HG02885 (cell line): ENCODE measurements at regions not wholly inside any gene's neighbourhood (a gene's known extent, or its start where the extent isn't known, plus 50 kb on each side); places are given as distances from the start of the nearest gene placed in this dataset.

Experiments used
- ATAC-seq: cut with Tn5 transposase; IDR thresholded peaks from one replicate; pipeline ENCODE4 v1.9.1; 2021; ENCODE audit warnings: mild to moderate bottlenecking; ENCODE audit not compliant: unreplicated experiment, poor library complexity

DNA sequence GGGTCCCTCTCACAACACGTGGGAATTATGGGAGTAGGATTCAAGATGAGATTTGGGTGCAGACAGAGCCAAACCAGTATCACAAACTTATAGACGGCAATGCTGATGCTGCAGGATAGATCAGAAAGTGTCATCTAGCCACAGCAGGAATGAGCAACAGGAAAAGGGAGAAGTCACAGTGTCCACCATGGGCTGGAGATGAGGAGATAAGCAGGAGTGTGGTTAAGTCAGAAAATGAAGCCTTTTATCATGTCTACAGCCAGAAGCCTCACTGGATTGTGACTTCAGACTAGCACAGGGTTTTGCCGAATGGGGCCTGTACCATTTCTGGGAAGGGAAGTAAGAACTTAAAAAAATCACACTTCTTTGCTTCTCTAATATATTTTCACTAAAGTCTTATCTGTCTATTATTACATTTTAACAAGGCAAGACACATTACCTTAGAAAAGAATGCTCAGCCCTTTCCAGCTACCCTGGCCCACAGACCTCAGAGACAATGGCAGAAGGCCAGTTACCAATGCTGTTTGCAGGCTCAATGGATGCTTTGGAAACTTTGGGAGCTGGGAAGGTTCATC, 490.2 kb upstream of the SALL1 start:
- ATAC-seq, result no peak

DNA sequence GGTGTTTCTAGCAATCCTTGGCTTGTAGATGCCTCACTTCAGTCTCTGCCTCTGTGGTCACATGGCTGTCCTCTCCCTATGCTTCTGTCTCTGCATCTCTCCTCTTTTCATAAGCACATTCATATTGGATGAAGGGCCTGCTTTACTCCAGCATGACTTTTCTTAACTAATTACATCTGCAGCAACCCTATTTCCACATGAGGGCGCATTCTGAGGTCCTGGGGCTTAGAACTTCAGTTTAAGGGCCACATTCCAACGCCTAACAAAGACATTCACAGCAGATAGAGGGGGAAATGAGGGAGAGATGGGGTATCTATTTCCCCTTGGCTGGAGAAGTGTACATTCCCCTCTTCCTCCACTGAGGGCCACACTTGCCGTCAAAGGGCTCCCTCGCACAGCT, 489.1 kb upstream of the SALL1 start:
- ATAC-seq, result no peak

DNA sequence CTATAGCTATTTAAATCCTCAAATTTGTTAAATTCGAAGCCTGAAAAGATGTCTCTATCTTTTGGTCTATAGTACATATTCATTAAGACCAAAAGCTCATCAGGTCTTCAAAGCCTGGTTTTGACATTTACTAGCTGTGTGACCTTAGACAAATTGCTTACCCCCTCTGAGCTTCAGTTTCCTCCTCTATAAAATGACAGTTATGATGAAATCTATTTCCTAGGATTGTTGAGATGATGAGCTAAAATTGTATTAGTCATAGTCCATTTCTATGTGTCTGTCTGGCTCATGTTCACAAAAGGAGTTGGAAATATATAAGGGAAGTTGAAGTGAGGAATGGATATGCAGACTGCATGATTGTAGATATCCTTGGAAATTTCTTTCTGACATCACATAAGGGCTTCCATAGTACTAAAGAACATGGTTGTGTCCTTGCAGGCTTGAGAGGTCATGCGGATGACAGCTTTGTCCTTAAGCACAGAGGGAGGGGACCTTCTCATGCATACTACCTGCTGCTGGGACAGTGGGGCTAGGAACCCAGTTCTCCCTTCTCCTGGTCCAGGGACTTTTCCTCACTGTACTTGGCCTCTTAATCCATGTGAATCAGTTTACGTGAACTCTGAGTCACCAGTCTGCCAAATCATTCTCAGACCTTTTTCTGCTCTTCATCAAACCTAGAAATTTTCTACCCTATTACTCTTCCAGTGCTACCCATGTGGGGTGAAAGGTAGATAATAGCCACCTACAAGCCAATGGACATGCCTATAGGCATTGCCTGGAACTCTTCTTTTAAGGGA, 487.5 kb upstream of the SALL1 start:
- ATAC-seq, result no peak

DNA sequence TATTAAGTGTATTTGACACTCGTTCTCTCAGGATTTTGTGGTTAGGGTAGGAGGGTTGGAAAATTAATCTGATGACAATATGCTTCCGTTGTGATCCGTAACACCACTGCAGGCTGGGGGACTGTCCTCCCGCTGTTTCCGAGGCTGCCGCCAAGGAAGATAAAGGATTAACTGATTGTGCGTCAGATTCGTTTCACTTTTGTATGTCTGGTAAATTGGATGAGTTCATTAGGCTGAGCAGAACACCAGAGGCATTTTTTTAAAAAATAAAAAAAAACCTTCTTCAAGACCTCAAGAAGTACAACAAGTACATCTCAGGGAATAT, 486.7 kb upstream of the SALL1 start:
- no peak for ATAC-seq

DNA sequence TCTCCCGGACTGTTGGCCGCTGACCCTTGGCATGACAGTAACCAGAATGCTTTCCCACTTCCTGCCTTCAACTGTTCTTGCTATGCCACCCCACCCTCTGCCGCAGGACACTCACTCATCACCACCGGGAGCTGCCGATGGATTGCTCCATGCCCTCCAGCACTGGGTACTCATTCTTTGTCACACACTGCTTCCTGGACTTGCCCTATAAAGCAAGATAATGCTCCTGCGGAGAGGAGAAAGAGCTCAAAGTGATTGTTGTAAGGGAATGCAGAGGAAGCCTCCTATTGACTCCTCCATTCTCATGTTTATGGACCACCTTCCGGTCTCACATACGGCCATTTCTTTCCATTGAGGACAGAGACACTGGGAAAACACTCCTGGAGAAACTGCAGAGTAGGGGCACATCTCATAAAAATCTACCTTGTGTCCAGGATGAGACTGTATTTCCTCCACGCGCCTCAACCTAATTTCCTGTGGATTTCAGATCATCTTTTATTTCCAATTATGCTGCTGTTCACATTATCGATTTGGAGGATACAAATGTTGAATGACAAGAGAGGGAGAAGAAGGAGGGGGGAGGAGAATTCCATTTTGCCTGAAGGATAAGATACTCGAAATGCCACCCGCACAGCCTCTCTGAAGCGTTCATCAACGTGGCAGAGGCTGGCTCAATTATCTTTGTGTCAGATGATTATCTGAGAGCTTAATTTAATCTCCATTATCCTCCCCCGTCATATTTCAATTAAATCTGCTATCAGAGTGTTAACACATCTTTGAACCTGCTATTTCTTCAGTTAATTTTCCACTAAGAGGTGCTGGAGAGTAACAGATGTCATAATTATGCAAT, 486.1 kb upstream of the SALL1 start:
- no peak for ATAC-seq

DNA sequence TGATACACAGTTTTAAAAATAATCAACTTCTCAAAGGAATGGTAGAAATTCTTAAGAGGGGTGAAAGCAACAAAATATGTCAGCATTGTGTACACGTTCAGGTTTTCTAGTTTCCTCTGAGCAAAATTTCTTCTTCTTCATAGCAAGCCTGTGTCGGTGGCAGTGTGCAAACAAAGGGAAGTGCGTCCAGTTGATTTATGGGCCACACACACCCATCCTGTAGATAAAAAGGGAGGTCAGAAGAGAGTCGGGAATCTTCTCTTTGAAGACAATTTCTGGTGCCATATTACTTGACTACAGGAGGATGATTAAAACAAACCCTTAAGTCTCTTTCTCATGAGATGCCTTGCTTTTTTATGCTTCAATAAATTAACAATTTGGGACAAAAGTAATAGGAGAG, 484.1 kb upstream of the SALL1 start:
- no peak for ATAC-seq

DNA sequence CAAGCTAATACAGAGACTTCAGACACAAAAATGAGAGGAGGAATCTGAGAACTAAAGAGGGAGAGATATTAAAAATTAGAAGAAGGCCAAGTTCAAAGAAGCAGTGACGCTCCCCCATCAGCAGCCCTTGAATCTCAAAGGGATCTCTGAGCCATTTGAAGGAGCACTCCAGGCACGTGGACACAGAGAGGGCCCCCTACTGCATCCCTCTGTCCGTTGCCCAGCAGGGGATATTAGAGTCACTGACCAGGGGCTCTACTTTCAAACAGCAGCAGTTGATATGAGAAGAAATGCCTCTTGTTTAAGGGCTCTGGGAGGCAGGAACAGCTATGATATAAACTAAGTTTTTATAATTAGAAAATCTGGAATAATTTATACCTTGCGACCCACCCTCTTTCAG, 479.0 kb upstream of the SALL1 start:
- no peak for ATAC-seq

DNA sequence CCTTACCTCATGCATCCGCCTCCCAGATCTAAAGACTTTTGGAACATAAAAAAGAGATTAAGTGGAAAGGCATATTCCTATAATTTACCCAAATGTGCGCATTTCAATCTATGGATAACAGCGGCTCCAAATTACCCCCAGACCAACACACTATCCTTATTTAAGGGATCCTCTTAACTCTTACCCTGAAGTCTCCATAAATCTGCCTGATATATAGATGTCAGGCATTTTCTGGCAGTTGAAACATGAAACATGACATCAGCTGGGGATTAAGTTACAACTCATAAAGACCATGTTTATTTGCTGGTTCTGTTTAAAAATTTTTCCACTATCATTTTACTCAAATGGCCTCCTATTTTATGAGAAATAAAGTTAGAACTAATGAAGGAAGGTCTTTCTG, 478.5 kb upstream of the SALL1 start:
- no peak for ATAC-seq

DNA sequence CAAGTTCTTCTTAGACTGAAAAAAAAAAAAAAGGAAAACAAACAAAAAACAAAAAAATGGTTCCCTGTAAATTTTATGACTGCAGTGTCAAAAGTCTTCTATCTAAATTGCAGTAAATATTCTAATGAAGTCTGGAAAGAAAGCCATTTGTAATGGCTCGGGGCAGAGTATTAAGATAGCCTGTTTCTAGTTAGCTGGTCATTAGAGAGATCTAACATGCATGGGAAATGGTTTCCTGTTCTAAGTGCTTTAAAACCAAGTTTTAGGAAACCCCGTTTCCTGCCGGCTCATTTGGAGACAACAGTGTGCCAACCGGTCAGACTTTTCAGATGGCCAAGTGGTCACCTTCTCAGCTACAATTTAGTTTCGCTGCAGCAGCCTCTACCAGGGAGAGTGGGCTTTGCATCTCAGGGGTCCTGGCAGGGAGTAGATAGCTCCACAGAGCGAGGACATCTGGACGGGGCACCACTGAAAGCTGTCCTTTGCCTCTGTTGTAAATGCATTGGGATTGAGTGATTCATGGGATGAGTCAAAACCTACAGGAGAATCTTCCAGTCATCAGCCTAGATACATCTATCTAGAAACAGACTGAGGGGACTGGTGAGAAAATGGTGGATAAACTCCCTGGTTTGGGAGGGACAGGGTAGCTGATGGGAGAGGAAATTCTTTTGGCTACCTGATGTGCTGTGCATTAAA, 473.2 kb upstream of the SALL1 start:
- ATAC-seq, result no peak

DNA sequence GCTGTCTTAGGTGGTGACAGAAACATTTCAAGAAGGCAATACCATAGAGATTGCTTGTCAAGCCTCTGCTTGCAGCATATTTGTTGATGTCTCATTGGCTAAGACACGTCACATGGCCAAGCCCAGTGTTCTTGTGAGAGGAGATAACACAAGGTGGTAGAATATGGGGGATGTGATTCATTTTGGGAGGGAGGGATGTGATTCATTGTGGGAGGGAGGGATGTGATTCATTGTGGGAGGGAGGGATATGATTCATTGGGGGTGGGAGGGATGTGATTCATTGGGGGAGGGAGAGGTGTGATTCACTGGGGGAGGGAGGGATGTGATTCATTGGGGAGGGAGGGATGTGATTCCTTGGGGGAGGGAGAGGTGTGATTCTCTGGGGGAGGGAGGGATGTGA, 470.5 kb upstream of the SALL1 start:
- no peak for ATAC-seq

DNA sequence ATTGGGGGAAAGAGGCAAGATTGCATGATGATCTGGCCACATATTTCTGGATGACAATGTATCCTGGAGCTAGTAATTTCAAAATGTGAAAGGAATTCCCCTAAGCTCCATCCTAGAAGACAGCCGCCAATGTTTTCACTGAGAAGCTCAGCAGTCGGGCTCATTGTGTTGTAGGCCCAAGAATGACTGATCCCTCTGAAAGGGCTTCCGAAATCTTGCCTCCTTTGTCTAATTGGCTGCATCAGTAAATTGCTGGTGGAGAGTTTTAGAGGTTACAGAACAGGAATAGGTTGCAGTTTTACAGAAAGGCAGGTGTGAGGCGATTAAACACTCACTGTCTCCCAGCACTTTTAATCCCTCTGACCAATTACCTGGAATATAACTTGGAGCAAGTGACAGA, 464.1 kb upstream of the SALL1 start:
- no peak for ATAC-seq

DNA sequence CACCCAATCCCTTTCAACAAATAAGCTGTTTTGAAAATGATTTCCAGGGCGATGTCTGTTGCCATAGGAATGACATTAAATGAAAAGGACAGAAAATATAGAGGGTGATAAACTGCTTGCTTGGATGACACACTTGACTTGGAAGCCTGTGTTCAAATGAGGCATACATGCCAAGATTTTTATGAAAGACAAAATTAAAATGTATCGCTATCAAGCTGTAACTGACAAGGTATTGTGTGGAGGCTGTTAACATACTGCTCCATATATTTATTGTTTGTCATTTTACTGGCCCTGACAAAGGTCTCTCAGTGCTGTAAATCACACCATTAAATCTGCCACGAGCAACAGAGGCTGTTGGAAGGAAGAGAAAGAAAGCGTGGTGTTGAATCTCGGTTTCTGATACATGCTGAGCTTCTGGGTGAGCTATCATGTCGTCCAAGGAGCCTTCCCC, 456.2 kb upstream of the SALL1 start:
- no peak for ATAC-seq

DNA sequence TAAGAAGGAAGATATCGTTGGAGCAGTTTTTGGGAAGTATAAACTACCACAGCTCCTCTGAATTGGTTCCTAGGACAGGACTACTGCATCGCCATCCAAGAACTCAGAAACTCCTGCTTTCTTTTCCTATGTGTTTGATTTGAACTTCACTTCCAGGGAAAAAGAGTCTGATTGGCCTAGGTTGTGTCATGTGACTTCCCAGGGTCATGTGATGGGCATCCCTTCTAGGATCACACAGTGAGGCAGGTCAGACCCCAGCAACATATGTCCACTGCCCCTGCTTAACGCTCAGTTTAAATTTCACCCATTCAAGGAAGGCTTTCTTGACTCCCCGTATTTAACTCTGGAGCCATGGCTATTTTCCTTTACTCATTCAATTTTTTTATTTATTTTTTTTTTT, 445.2 kb upstream of the SALL1 start:
- ATAC-seq, result no peak

DNA sequence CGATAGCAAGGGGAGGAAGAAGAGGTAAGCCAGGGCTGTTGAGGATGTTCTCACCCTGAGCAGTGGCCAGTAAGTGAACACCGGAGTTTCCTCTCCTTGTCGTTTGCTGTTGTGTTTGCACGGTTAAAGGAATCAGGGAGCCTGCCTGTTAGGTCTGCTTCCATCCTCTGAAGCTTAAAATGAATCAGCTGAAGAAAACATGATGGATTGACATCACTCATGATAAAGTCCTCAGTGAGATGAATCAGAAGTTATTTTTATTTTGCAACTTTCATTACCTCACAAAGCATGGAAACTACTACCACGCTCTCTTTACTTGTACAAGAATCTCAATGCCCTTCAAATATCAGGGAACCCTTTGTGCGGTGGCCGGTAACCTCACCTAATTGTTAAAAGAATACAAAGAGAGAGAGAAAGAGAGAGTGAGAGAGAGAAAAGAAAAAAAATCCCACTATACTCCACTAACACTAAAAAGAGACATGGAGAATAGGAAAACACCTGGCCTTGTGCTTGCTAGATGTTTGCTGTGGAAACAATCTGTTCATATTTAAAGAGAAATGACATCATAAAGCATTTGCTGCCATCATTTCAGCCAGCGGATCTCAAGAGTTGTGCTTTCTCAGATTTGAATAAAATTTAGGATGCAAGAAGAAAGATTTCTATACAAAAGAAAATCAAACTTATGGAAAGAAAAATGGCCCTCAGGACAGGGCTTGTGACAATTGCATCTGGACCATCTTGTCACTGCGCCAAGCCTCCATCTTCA, 441.6 kb upstream of the SALL1 start:
- no peak for ATAC-seq

DNA sequence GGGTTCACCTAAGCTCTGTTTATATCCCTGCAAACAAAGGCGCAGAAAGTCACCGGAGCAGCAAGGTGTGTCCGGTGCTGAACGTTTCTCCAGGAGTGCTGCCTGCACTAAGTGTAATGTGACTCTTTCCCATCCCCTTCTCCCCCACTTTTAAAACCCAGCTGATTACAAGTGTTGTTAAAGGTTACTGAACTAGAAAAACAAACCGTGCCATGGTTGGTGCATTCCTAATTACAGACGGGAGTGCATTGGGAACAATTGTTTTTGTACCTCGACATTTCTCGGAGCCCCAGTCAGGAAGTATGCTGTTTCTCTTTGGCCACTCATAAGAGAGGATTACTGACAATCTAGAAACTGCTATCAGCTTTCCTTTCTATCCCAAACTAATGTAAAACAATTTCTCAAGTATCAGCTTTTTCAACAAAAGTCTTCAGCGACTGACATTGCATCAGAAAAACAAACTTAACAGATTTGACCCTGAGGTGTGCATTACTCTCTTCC, 441.0 kb upstream of the SALL1 start:
- no peak for ATAC-seq

DNA sequence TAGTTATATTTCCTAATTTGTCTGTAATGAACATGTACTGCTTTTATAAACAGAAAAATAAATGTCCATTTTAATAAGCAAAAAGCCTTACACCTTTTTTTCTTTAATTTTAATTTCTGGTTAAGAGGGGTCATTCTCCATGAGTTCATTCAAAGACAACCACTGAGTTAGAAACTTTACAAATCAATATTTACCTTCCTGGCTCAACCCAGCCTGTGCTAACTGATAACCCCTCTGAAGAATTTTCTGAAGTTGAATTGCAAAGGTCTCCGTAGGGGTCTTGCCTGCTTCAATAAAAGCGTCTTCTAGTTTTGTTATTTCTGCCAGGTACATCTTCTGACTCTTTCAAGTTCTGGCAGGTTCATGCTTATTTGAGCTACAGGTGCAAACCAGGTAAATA, 440.4 kb upstream of the SALL1 start:
- ATAC-seq, result no peak

DNA sequence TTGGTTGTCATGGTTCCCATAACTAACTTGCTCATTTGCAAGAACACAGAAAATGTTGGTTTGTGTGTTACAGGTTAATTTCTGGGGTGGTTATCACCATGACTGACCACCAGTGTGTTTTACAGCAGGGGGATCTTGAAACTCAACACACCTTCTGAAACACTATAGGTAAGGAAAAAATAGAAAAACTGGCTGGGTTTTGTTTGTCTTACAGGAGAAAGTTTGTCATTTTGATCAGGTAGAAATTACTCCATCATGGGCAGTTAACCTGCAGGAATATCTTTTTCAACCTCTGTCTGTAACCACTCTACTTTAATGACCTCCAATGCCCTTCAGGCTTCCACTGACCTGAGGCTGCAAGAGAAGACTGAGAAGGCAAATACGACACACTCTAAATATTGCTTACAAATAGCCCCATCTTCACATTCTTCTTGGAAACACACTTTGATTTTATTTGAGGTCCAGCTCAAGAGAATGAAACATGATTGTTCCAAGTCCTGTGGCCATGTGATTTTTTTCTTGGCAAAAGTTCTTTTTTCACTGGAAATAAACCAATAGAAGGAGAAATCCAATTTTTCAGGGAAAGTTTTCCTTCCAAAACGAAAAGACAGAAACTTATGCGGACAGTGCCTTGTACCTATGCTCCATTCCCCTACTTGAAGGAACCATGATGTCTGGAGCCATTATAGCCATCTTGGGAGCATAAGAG, 428.7 kb upstream of the SALL1 start:
- no peak for ATAC-seq

DNA sequence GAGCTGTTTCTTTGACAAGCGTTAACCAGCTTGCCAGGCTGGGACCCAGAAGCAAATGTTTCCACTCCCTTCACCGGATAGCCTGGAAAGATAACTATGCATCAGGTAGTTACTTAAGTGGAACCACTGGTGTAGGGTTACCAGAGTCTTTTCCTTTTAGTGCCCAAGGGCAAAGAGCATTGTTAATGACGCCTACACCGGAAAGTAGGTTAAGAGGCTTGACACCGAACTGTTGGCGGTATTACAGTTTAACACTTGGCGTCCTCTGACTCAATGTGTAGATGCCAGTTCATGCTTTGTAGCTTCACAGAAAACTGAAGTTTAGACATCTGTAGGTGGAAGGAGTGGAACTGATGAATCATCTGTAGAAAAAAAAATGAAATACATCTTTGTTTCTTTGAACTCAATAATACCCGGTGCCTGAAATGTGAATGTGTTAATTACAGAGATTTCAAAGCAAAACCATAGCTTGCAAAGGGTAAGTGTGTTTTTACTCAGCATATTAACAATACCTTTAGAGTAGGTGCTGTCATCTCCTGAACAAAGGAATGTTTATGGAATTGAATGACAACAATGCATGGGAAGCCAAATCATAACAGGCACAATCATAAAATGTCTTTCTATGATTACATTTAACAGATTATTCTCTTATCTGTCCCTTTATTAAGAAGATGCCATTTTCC, 426.7 kb upstream of the SALL1 start:
- no peak for ATAC-seq
